ENCODE measurements at regions not wholly inside any gene's neighbourhood (a gene's known extent, or its start where the extent isn't known, plus 50 kb on each side); places are given as distances from the start of the nearest gene placed in this dataset.

GRCh38 chr14:105938959-105939358, 412.6 kb downstream of the TMEM121 start:
- H2BK120ac ChIP-seq (replicated peaks; ENCODE audit: low read depth, low read length) = no peak overlapping the region
- no peak overlapping the region for H2BK15ac ChIP-seq (ENCODE audit: low read length)
- H3K79me1 ChIP-seq (ENCODE audit: low read depth, low read length) = no peaks in the 10 kb centered on the region
- H4K8ac ChIP-seq (ENCODE audit: extremely low read depth, insufficient read depth, low read length) = no peak overlapping the region
- 20% methylated on average over 1 of the region's 1 CpG; no CpG with 5 or more reads in 1 of the 2 experiments for WGBS, 2 experiments (ENCODE audit: extremely low coverage in 1 of 2, insufficient coverage in 1 of 2, insufficient read length in 1 of 2, insufficient replicate concordance in 2 of 2, low coverage in 1 of 2, low lambda C conversion rate in 2 of 2, missing lambda C conversion rate in 1 of 2)
- no peak overlapping the region for H2BK20ac ChIP-seq (ENCODE audit: low read length)
- no peaks in the 10 kb centered on the region for H4K20me1 ChIP-seq (replicated peaks in 1 of 2; ENCODE audit: control insufficient read depth in 1 of 2, insufficient read depth in 2 of 2, low read length in 2 of 2)
- H4K91ac ChIP-seq (replicated peaks; ENCODE audit: insufficient read length, low read length) = no peak overlapping the region
- no peaks in the 10 kb centered on the region for H3K79me2 ChIP-seq (ENCODE audit: control insufficient read depth in 1 of 2, insufficient read depth in 2 of 2, low read length in 2 of 2)
- H3K56ac ChIP-seq (replicated peaks; ENCODE audit: insufficient read length, low read depth, low read length) = no peak overlapping the region
- H3K23ac ChIP-seq (ENCODE audit: insufficient read length) = no peak overlapping the region
- H3K9ac ChIP-seq (replicated peaks in 1 of 4; ENCODE audit: extremely low read depth in 1 of 4, low read depth in 3 of 4, low read length in 3 of 4) = no peak overlapping the region
- TF ChIP-seq HDAC2 (IDR thresholded peaks at IDR 0.05; ENCODE audit: borderline replicate concordance in 1 of 2, low read depth in 2 of 2, low read length in 2 of 2) = no peak
- no peak for TF ChIP-seq RFX5 (IDR thresholded peaks at IDR 0.05; ENCODE audit: borderline replicate concordance, low read depth, low read length)
- TF ChIP-seq ASH2L (IDR thresholded peaks at IDR 0.05; ENCODE audit: low read length) = no peak
- no peak for TF ChIP-seq CBX5 (IDR thresholded peaks at IDR 0.05; ENCODE audit: low read depth, low read length)
- no peak for TF ChIP-seq TEAD4 (IDR thresholded peaks at IDR 0.05; ENCODE audit: low read depth, low read length)
- no peak for TF ChIP-seq SAP30 (IDR thresholded peaks at IDR 0.05; ENCODE audit: insufficient read depth, insufficient replicate concordance, low read length)
- TF ChIP-seq POLR2A (IDR thresholded peaks at IDR 0.05; ENCODE audit: control extremely low read depth in 1 of 2, low read depth in 2 of 2, low read length in 2 of 2) = no peak
- no peak for TF ChIP-seq SIX5 (IDR thresholded peaks at IDR 0.05; ENCODE audit: low read depth, low read length)
- TF ChIP-seq SIRT6 (IDR thresholded peaks at IDR 0.05; ENCODE audit: low read length) = no peak
- no peak for TF ChIP-seq SP1 (IDR thresholded peaks at IDR 0.05; ENCODE audit: low read depth, low read length)
- no peak for DNase-seq (ENCODE audit: low read depth in 1 of 2, low spot score in 2 of 2)
- FAIRE-seq = no peak
- no peak overlapping the region for H3K18ac ChIP-seq (ENCODE audit: extremely low read depth, low read length)
- H4K5ac ChIP-seq (ENCODE audit: insufficient read length, low read depth, low read length) = no peak overlapping the region
- no peak overlapping the region for H3K14ac ChIP-seq (ENCODE audit: insufficient read length)
- CTCF ChIA-PET (ENCODE audit: partially characterized antibody) = no interaction called here
- H3K4ac ChIP-seq (replicated peaks; ENCODE audit: insufficient read length, low read depth, low read length) = no peak overlapping the region
- H2AK5ac ChIP-seq (ENCODE audit: low read depth, low read length) = no peak overlapping the region
- POLR2A ChIA-PET (ENCODE audit: partially characterized antibody) = no interaction called here
- no peak overlapping the region for H2BK12ac ChIP-seq (ENCODE audit: low read depth, low read length)
- no peaks in the 10 kb centered on the region for H3K23me2 ChIP-seq (ENCODE audit: low read depth, low read length)
- H3K36me3 ChIP-seq (ENCODE audit: control insufficient read depth in 2 of 4, insufficient read depth in 4 of 4, low read length in 3 of 4) = peaks cover 0 to 2% (median 0%) of the 10 kb centered on the region in 4 experiments; a peak in 1 of 8 replicates
- H2BK5ac ChIP-seq (ENCODE audit: low read depth, low read length) = no peak overlapping the region
- no peak overlapping the region for H3K27ac ChIP-seq (ENCODE audit: low read depth, low read length)
- no peak overlapping the region for H3K4me3 ChIP-seq (ENCODE audit: extremely low read depth in 1 of 4, insufficient read depth in 2 of 4, low read depth in 3 of 4, low read length in 4 of 4)
- H3K27me3 ChIP-seq (replicated peaks in 1 of 4; ENCODE audit: control insufficient read depth in 3 of 4, extremely low read depth in 1 of 4, insufficient read depth in 3 of 4, low read length in 3 of 4) = no peaks in the 10 kb centered on the region
- no peaks in the 10 kb centered on the region for H3K4me1 ChIP-seq (replicated peaks in 1 of 4; ENCODE audit: control insufficient read depth in 3 of 4, insufficient read depth in 4 of 4, low read length in 3 of 4)
- peaks cover 67 to 86% of the 10 kb centered on the region in 2 experiments for H3K9me3 ChIP-seq (ENCODE audit: insufficient read depth in 2 of 2, low read depth in 1 of 2, low read length in 1 of 2)
- H2AFZ ChIP-seq (ENCODE audit: low read length) = no peak overlapping the region
- no peak overlapping the region for H3K4me2 ChIP-seq (ENCODE audit: insufficient read depth in 1 of 2, low read depth in 2 of 2, low read length in 2 of 2)

All from H1 (cell line).